ENCODE measurements at regions not wholly inside any gene's neighbourhood (a gene's known extent, or its start where the extent isn't known, plus 50 kb on each side); places are given as distances from the start of the nearest gene placed in this dataset.

- no peak for TF ChIP-seq CTCF (conservative IDR thresholded peaks at IDR 0.05; ENCODE audit: low read length)
- no peak for DNase-seq (ENCODE audit: low read depth)
- H3K4me3 ChIP-seq (ENCODE audit: low read length) = no peak overlapping the region
Observed at GRCh38 chr6:43983632-43984031, 143.6 kb downstream of the MRPL14 start.

- no peak overlapping the region for H3K4me3 ChIP-seq (ENCODE audit: low read length)
- no peak for DNase-seq (ENCODE audit: low read depth)
- TF ChIP-seq CTCF (conservative IDR thresholded peaks at IDR 0.05; ENCODE audit: low read length) = no peak
Observed at GRCh38 chr6:43983191-43983590, 144.1 kb downstream of the MRPL14 start.

- no peak for DNase-seq (ENCODE audit: low read depth)
- no peak overlapping the region for H3K4me3 ChIP-seq (ENCODE audit: low read length)
- no peak for TF ChIP-seq CTCF (conservative IDR thresholded peaks at IDR 0.05; ENCODE audit: low read length)
Observed at GRCh38 chr6:43982084-43982625, 145.1 kb downstream of the MRPL14 start.

- TF ChIP-seq CTCF (conservative IDR thresholded peaks at IDR 0.05; ENCODE audit: low read length) = no peak
- no peak for DNase-seq (ENCODE audit: low read depth)
- no peak overlapping the region for H3K4me3 ChIP-seq (ENCODE audit: low read length)
Observed at GRCh38 chr6:43981363-43981990, 145.8 kb downstream of the MRPL14 start.

GRCh38 chr6:43980004-43980795 lies 147.1 kb downstream of the MRPL14 start:
- no peak overlapping the region for H3K4me3 ChIP-seq (ENCODE audit: low read length)
- TF ChIP-seq CTCF (conservative IDR thresholded peaks at IDR 0.05; ENCODE audit: low read length) = no peak
- no peak for DNase-seq (ENCODE audit: low read depth)

- no peak for TF ChIP-seq CTCF (conservative IDR thresholded peaks at IDR 0.05; ENCODE audit: low read length)
- H3K4me3 ChIP-seq (ENCODE audit: low read length) = no peak overlapping the region
- DNase-seq (ENCODE audit: low read depth) = no peak
Observed at GRCh38 chr6:43979525-43979924, 147.7 kb downstream of the MRPL14 start.

All from AG10803 (cell line).